ENCODE measurements at regions not wholly inside any gene's neighbourhood (a gene's known extent, or its start where the extent isn't known, plus 50 kb on each side); places are given as distances from the start of the nearest gene placed in this dataset.

- TF ChIP-seq ETS1 (IDR thresholded peaks at IDR 0.05): no peak
- TF ChIP-seq REST (IDR thresholded peaks at IDR 0.05; ENCODE audit: unreplicated experiment): no peak
- no peak for TF ChIP-seq JUNB (IDR thresholded peaks at IDR 0.05; ENCODE audit: unreplicated experiment)
- TF ChIP-seq EZH2 (IDR thresholded peaks at IDR 0.05; ENCODE audit: low read depth, unreplicated experiment): no peak
- TF ChIP-seq ZNF114 (CRISPR knock-in tag; IDR thresholded peaks at IDR 0.05): no peak
Observed at GRCh38 chr7:156099085-156099484, 286.8 kb upstream of the SHH start (continued).

GRCh38 chr7:156096771-156097538 lies 284.7 kb upstream of the SHH start:
- Mint-ChIP-seq H3K9me3 (peaks cover 4% of the 10 kb centered on the region; the same call in 1 of the 3 replicates), H3K4me3 (no peak overlapping the region), H3K27me3 (ENCODE audit: insufficient read depth, low read depth, poor library complexity) (peaks cover 9% of the 10 kb centered on the region), H3K36me3 (ENCODE audit: low read depth) (no peaks in the 10 kb centered on the region), H3K27ac (no peak overlapping the region), H3K4me1 (peaks cover 11% of the 10 kb centered on the region; the same call in 2 of the 3 replicates)
- Histone ChIP-seq H3K9me2 (ENCODE audit: insufficient read depth) (no peaks in the 10 kb centered on the region), H3F3A (replicated peaks; ENCODE audit: low read depth) (no peaks in the 10 kb centered on the region), H2AFZ (no peak overlapping the region), H3K27ac (ENCODE audit: low read depth) (no peak overlapping the region), H4K20me1 (replicated peaks; ENCODE audit: insufficient read depth) (no peaks in the 10 kb centered on the region), H3K4me1 (ENCODE audit: insufficient read depth) (no peaks in the 10 kb centered on the region), H3K36me3 (ENCODE audit: insufficient read depth) (no peaks in the 10 kb centered on the region), H3K27me3 (ENCODE audit: insufficient read depth) (no peaks in the 10 kb centered on the region), H3K4me2 (no peak overlapping the region), H3K4me3 (no peak overlapping the region), H3K79me2 (replicated peaks; ENCODE audit: insufficient read depth) (no peaks in the 10 kb centered on the region)
- TF ChIP-seq ETS1 (IDR thresholded peaks at IDR 0.05): no peak
- TF ChIP-seq REST (IDR thresholded peaks at IDR 0.05; ENCODE audit: unreplicated experiment): no peak
- no peak for TF ChIP-seq CREB1 (CRISPR knock-in tag; IDR thresholded peaks at IDR 0.05; ENCODE audit: low read depth)
- TF ChIP-seq ZNF114 (CRISPR knock-in tag; IDR thresholded peaks at IDR 0.05): no peak
- ATAC-seq (no peak), DNase-seq (ENCODE audit: low spot score) (no peak)

Measured in GM23338 (cell line).